GM21447 (cell line): ENCODE measurements at regions not wholly inside any gene's neighbourhood (a gene's known extent, or its start where the extent isn't known, plus 50 kb on each side); places are given as distances from the start of the nearest gene placed in this dataset.
A peak's percentile ranks its signal among the peaks of the same experiment; 100 is the strongest.

ENCODE experiments used
- ATAC-seq: cut with Tn5 transposase; IDR thresholded peaks from one replicate; pipeline ENCODE4 v1.9.1; 2021; ENCODE audit not compliant: unreplicated experiment

- no peak for ATAC-seq
These were observed 50.3 kb upstream of the TCF12 start for GRCh38 chr15:56868170-56868569.

GRCh38 chr15:56866803-56867202 lies 51.6 kb upstream of the TCF12 start:
- ATAC-seq, result no peak

- no peak for ATAC-seq
These were observed 60.6 kb upstream of the TCF12 start for GRCh38 chr15:56857828-56858227.

- no peak for ATAC-seq
These were observed 61.5 kb upstream of the TCF12 start for GRCh38 chr15:56856934-56857333.

GRCh38 chr15:56844892-56845291 lies 73.6 kb upstream of the TCF12 start:
- no peak for ATAC-seq

- no peak for ATAC-seq
These were observed 74.0 kb upstream of the TCF12 start for GRCh38 chr15:56844471-56844870.

GRCh38 chr15:56839641-56840040 lies 78.8 kb upstream of the TCF12 start:
- ATAC-seq, result no peak

- no peak for ATAC-seq
These were observed 79.3 kb upstream of the TCF12 start for GRCh38 chr15:56839099-56839498.

- no peak for ATAC-seq
These were observed 80.4 kb upstream of the TCF12 start for GRCh38 chr15:56838085-56838484.

GRCh38 chr15:56837273-56837672 lies 81.2 kb upstream of the TCF12 start:
- ATAC-seq, result no peak

- ATAC-seq, result no peak
These were observed 82.7 kb upstream of the TCF12 start for GRCh38 chr15:56835718-56836171.

- ATAC-seq, result no peak
These were observed 86.3 kb upstream of the TCF12 start for GRCh38 chr15:56832125-56832524.

- ATAC-seq, result no peak
These were observed 86.9 kb upstream of the TCF12 start for GRCh38 chr15:56831467-56832005.

GRCh38 chr15:56824175-56824574 lies 90.9 kb upstream of the ZNF280D start:
- no peak for ATAC-seq

- ATAC-seq, result peak; percentile 80
These were observed 88.6 kb upstream of the ZNF280D start for GRCh38 chr15:56821721-56822425.

- no peak for ATAC-seq
These were observed 87.0 kb upstream of the ZNF280D start for GRCh38 chr15:56820333-56820732.

GRCh38 chr15:56817321-56818080 lies 84.2 kb upstream of the ZNF280D start:
- ATAC-seq, result no peak

GRCh38 chr15:56816781-56817180 lies 83.5 kb upstream of the ZNF280D start:
- no peak for ATAC-seq

GRCh38 chr15:56815247-56815646 lies 81.9 kb upstream of the ZNF280D start:
- no peak for ATAC-seq

GRCh38 chr15:56814429-56814828 lies 81.1 kb upstream of the ZNF280D start:
- no peak for ATAC-seq

GRCh38 chr15:56813995-56814394 lies 80.7 kb upstream of the ZNF280D start:
- no peak for ATAC-seq

GRCh38 chr15:56812961-56813360 lies 79.7 kb upstream of the ZNF280D start:
- no peak for ATAC-seq
